ENCODE measurements at regions not wholly inside any gene's neighbourhood (a gene's known extent, or its start where the extent isn't known, plus 50 kb on each side); places are given as distances from the start of the nearest gene placed in this dataset.

GRCh38 chr7:47197486-47197885 lies 384.4 kb downstream of the TNS3 start:
- TF ChIP-seq CTCF (IDR thresholded peaks at IDR 0.05), result no peak
- no peak for TF ChIP-seq POLR2A (IDR thresholded peaks at IDR 0.05)
